ENCODE measurements at regions not wholly inside any gene's neighbourhood (a gene's known extent, or its start where the extent isn't known, plus 50 kb on each side); places are given as distances from the start of the nearest gene placed in this dataset.

DNA sequence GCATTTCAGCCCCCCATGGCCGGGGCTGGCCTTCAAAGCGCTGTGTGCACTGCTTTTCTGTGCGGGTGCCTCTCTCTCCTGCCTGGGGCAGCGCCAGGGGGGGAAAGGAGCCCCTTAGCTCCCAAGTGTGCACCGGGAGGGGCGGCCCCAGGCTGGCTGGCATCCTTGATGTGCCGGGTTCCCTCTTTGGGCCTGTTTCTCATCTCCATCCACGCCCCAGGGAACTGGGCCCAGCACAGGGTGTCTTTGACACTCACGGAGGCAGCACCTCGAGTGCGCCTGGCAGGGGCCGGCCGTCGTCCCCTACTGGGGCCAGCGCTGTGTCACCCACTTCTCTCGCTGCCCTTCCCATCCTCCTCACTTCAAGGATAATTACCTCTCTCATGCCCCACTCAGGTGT is 324.3 kb downstream of the TEX29 start:
- TF ChIP-seq, protein P1, sequence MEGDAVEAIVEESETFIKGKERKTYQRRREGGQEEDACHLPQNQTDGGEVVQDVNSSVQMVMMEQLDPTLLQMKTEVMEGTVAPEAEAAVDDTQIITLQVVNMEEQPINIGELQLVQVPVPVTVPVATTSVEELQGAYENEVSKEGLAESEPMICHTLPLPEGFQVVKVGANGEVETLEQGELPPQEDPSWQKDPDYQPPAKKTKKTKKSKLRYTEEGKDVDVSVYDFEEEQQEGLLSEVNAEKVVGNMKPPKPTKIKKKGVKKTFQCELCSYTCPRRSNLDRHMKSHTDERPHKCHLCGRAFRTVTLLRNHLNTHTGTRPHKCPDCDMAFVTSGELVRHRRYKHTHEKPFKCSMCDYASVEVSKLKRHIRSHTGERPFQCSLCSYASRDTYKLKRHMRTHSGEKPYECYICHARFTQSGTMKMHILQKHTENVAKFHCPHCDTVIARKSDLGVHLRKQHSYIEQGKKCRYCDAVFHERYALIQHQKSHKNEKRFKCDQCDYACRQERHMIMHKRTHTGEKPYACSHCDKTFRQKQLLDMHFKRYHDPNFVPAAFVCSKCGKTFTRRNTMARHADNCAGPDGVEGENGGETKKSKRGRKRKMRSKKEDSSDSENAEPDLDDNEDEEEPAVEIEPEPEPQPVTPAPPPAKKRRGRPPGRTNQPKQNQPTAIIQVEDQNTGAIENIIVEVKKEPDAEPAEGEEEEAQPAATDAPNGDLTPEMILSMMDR (IDR thresholded peaks at IDR 0.05): no peak
- TF ChIP-seq POLR2A (IDR thresholded peaks at IDR 0.05): no peak

Data from uterus (tissue), 2 donors.